Stromal cell of bone marrow (primary cell): ENCODE measurements at regions not wholly inside any gene's neighbourhood (a gene's known extent, or its start where the extent isn't known, plus 50 kb on each side); places are given as distances from the start of the nearest gene placed in this dataset.

Experiments
- DNase-seq: peaks from one replicate; pipeline ENCODE4 v3.0.0-alpha.2; 2012; ENCODE audit warnings: low read depth

- no peak for DNase-seq
Measured at GRCh38 chr15:94761574-94761973, 530.2 kb downstream of the MCTP2 start.

GRCh38 chr15:94769089-94769488 is 537.7 kb downstream of the MCTP2 start:
- no peak for DNase-seq

GRCh38 chr15:94770199-94770598 is 538.8 kb downstream of the MCTP2 start:
- DNase-seq = no peak

- DNase-seq = no peak
Measured at GRCh38 chr15:94777037-94777436, 545.7 kb downstream of the MCTP2 start.

GRCh38 chr15:94778840-94779239 is 547.5 kb downstream of the MCTP2 start:
- no peak for DNase-seq

GRCh38 chr15:94780166-94780565 is 548.8 kb downstream of the MCTP2 start:
- DNase-seq = no peak

GRCh38 chr15:94785091-94785490 is 553.7 kb downstream of the MCTP2 start:
- DNase-seq = no peak

- no peak for DNase-seq
Measured at GRCh38 chr15:94791008-94791407, 559.6 kb downstream of the MCTP2 start.

GRCh38 chr15:94791510-94791909 is 560.1 kb downstream of the MCTP2 start:
- no peak for DNase-seq

GRCh38 chr15:94792196-94792595 is 560.8 kb downstream of the MCTP2 start:
- DNase-seq = peak; percentile 7

GRCh38 chr15:94793207-94793606 is 561.8 kb downstream of the MCTP2 start:
- no peak for DNase-seq

GRCh38 chr15:94793641-94794040 is 562.3 kb downstream of the MCTP2 start:
- peak; percentile 13 for DNase-seq

GRCh38 chr15:94804613-94805012 is 573.3 kb downstream of the MCTP2 start:
- DNase-seq = no peak

GRCh38 chr15:94815110-94815731 is 583.9 kb downstream of the MCTP2 start:
- no peak for DNase-seq

- DNase-seq = no peak
Measured at GRCh38 chr15:94815914-94816313, 584.6 kb downstream of the MCTP2 start.

- DNase-seq = no peak
Measured at GRCh38 chr15:94829887-94830884, 598.8 kb downstream of the MCTP2 start.

GRCh38 chr15:94834000-94834399 is 602.6 kb downstream of the MCTP2 start:
- DNase-seq = no peak

GRCh38 chr15:94834494-94834893 is 603.1 kb downstream of the MCTP2 start:
- no peak for DNase-seq

GRCh38 chr15:94838281-94838680 is 606.9 kb downstream of the MCTP2 start:
- DNase-seq = no peak

- DNase-seq = peak; percentile 86
Measured at GRCh38 chr15:94840794-94841783, 609.7 kb downstream of the MCTP2 start.

- no peak for DNase-seq
Measured at GRCh38 chr15:94843060-94843459, 611.7 kb downstream of the MCTP2 start.

- DNase-seq = no peak
Measured at GRCh38 chr15:94844198-94844537, 612.8 kb downstream of the MCTP2 start.
